Astrocyte (in vitro differentiated cells and primary cell): ENCODE measurements at regions not wholly inside any gene's neighbourhood (a gene's known extent, or its start where the extent isn't known, plus 50 kb on each side); places are given as distances from the start of the nearest gene placed in this dataset.

Experiments
- CTCF ChIP-seq: IDR thresholded peaks from 2 replicates; pipeline ENCODE4 v1.5.1; 2011; ENCODE audit warnings: low read depth, mild to moderate bottlenecking, inconsistent platforms, low read length, moderate library complexity; ENCODE audit not compliant: insufficient read depth
- EZH2 ChIP-seq: IDR thresholded peaks from 2 replicates; pipeline ENCODE4 v1.6.1; 2012; ENCODE audit warnings: mild to moderate bottlenecking, low read length, inconsistent platforms; ENCODE audit not compliant: insufficient read depth

GRCh38 chr1:65039066-65039465 is 72.7 kb upstream of the JAK1 start:
- TF ChIP-seq CTCF: no peak
- TF ChIP-seq EZH2: no peak
